Testis (tissue), 2 donors: ENCODE measurements at regions not wholly inside any gene's neighbourhood (a gene's known extent, or its start where the extent isn't known, plus 50 kb on each side); places are given as distances from the start of the nearest gene placed in this dataset.

ENCODE experiments used
- CTCF ChIP-seq, 3 experiments: fragments of 450-650 bp in 2 of 3; fragments of 200-600 bp in 1 of 3; sonication (generic) in 1 of 3; IDR thresholded peaks; one replicate each; pipeline ENCODE4 v1.5.1; 2016 to 2019; ENCODE audit warnings: antibody characterized with exemption in 3 of 3, mild to moderate bottlenecking in 2 of 3, moderate library complexity in 1 of 3
- POLR2A ChIP-seq: fragments of 450-650 bp; IDR thresholded peaks from one replicate; pipeline ENCODE4 v1.6.1; 2017; ENCODE audit warnings: antibody characterized with exemption, mild to moderate bottlenecking, moderate library complexity

- TF ChIP-seq CTCF (IDR thresholded peaks at IDR 0.05) (no peak), POLR2A (no peak)
Measured at GRCh38 chr20:39576771-39577170, 614.6 kb downstream of the DHX35 start.
